ENCODE measurements at regions not wholly inside any gene's neighbourhood (a gene's known extent, or its start where the extent isn't known, plus 50 kb on each side); places are given as distances from the start of the nearest gene placed in this dataset.

GRCh38 chr1:229095325-229095724 lies 175.6 kb upstream of the RAB4A start:
- no peak for TF ChIP-seq CTCF (IDR thresholded peaks at IDR 0.05 in 4 of 5, conservative IDR thresholded peaks at IDR 0.05 in 1 of 5)
- no peak for TF ChIP-seq POLR2A (IDR thresholded peaks at IDR 0.05)

Data from gastrocnemius medialis (tissue), 4 donors.